Tibial artery (tissue), 4 donors: ENCODE measurements at regions not wholly inside any gene's neighbourhood (a gene's known extent, or its start where the extent isn't known, plus 50 kb on each side); places are given as distances from the start of the nearest gene placed in this dataset.

Experiments used
- DNase-seq, 2 donors: peaks; one replicate each; pipeline ENCODE4 v3.0.0-alpha.2; 2019
- H3K27ac ChIP-seq, 2 donors: fragments of 200-600 bp; sonication (generic) in 1 of 2; 1 replicate in 1 of 2; 2 replicates in 1 of 2; pipeline ENCODE4 v1.5.1; 2018 to 2019; ENCODE audit warnings: mild to moderate bottlenecking in 1 of 2
- H3K27me3 ChIP-seq, 2 donors: fragments of 200-600 bp; sonication (generic) in 1 of 2; one replicate each; pipeline versions ENCODE4 v1.5.1 to v1.6.0; 2016 to 2019
- H3K36me3 ChIP-seq, 3 donors: fragments of 200-600 bp; sonication (generic) in 2 of 3; one replicate each; pipeline ENCODE4 v1.5.1; 2016 to 2019; ENCODE audit warnings: mild to moderate bottlenecking in 2 of 3
- H3K4me1 ChIP-seq, 4 donors: fragments of 200-600 bp; sonication (generic) in 2 of 4; 1 replicate in 3 of 4; 2 replicates in 1 of 4; pipeline ENCODE4 v1.5.1; 2016 to 2019
- H3K4me3 ChIP-seq, 2 donors: fragments of 200-600 bp; sonication (generic) in 1 of 2; 1 replicate in 1 of 2; 2 replicates in 1 of 2; pipeline ENCODE4 v1.5.1; 2018 to 2019; ENCODE audit warnings: mild to moderate bottlenecking in 2 of 2
- H3K9me3 ChIP-seq, 3 donors: fragments of 200-600 bp; sonication (generic) in 1 of 3; one replicate each; pipeline ENCODE4 v1.5.1; 2016 to 2019
- intact Hi-C: fragments of 100-400 bp; cut with DNase I; formaldehyde crosslinking; loops from one replicate; pipeline ENCODE4 v1.15.0; 2023; ENCODE audit warnings: low total_unique reads
- TF ChIP-seq, protein P1 (sequence below), 2 experiments: fragments of 200-600 bp in 1 of 2; fragments of 450-650 bp in 1 of 2; IDR thresholded peaks; one replicate each; pipeline ENCODE4 v1.5.1; 2017 to 2019; ENCODE audit warnings: antibody characterized with exemption in 2 of 2, mild to moderate bottlenecking in 1 of 2, moderate library complexity in 1 of 2

- intact Hi-C loops, result no loop called here
- no peak for DNase-seq
- TF ChIP-seq, protein P1, sequence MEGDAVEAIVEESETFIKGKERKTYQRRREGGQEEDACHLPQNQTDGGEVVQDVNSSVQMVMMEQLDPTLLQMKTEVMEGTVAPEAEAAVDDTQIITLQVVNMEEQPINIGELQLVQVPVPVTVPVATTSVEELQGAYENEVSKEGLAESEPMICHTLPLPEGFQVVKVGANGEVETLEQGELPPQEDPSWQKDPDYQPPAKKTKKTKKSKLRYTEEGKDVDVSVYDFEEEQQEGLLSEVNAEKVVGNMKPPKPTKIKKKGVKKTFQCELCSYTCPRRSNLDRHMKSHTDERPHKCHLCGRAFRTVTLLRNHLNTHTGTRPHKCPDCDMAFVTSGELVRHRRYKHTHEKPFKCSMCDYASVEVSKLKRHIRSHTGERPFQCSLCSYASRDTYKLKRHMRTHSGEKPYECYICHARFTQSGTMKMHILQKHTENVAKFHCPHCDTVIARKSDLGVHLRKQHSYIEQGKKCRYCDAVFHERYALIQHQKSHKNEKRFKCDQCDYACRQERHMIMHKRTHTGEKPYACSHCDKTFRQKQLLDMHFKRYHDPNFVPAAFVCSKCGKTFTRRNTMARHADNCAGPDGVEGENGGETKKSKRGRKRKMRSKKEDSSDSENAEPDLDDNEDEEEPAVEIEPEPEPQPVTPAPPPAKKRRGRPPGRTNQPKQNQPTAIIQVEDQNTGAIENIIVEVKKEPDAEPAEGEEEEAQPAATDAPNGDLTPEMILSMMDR (IDR thresholded peaks at IDR 0.05), result no peak
These were observed 206.1 kb downstream of the KCTD12 start for GRCh38 chr13:76680112-76680511.

DNA sequence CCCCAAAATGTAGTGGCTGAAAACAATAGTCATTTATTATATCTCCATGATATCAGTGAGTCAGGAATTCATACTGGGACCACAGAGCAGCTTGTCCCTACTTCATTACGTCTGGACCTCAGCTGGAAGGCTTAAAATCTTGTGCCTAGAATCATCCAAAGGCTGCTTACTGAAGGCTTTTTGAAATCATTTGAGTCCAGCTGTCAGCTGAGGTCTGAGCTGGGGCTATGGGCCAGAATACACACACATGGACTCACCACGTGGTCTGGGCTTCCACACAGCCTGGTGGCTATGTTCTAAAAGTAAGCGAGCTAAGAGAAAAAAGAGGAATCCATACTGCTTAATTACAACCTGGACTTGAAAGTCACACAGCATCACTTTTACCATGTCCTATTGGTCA, 209.2 kb downstream of the KCTD12 start:
- Histone ChIP-seq H3K9me3 (no peaks in the 10 kb centered on the region), H3K36me3 (no peaks in the 10 kb centered on the region), H3K4me3 (no peak overlapping the region), H3K27me3 (no peaks in the 10 kb centered on the region), H3K27ac (no peak overlapping the region), H3K4me1 (peaks cover 0 to 5% (median 0%) of the 10 kb centered on the region in 4 donors)
- peak; percentile 31 to 74 for DNase-seq
- intact Hi-C loops, result no loop called here
- TF ChIP-seq, protein P1 (IDR thresholded peaks at IDR 0.05), result no peak

More at GRCh38 chr13:76680112-76680511, 206.1 kb downstream of the KCTD12 start:
- Histone ChIP-seq H3K27ac (no peak overlapping the region), H3K36me3 (no peaks in the 10 kb centered on the region), H3K4me3 (no peak overlapping the region), H3K27me3 (no peaks in the 10 kb centered on the region), H3K9me3 (no peaks in the 10 kb centered on the region), H3K4me1 (peaks cover 0 to 5% (median 0%) of the 10 kb centered on the region in 4 donors)

GRCh38 chr13:76672420-76672819, 213.8 kb downstream of the KCTD12 start:
- intact Hi-C loops, result no loop called here
- Histone ChIP-seq H3K36me3 (no peaks in the 10 kb centered on the region), H3K4me1 (peaks cover 0 to 5% (median 0%) of the 10 kb centered on the region in 4 donors), H3K27ac (no peak overlapping the region), H3K4me3 (no peak overlapping the region), H3K9me3 (no peaks in the 10 kb centered on the region), H3K27me3 (no peaks in the 10 kb centered on the region)
- DNase-seq, result no peak
- TF ChIP-seq, protein P1 (IDR thresholded peaks at IDR 0.05), result no peak

DNA sequence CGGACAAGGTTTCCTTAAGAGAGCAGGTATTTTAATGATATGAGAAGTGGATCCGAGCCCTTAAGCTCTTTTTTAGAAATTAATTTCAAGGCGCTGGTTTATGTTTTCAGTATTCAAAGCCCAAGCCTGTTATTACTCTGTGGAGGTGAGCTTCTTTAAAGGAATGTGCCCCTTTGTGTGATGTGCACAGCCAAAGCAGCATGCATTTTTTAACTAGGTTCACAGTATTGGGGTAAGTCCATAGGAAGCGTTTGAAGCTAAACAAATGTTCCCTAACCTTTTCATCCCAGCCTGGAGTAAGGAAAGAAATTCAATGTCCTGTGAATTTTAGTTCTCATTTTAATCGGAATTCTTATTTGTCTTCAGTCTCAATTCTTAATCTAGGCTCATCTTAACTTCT, 217.5 kb downstream of the KCTD12 start:
- Histone ChIP-seq H3K4me1 (peaks cover 0 to 7% (median 3%) of the 10 kb centered on the region in 4 donors), H3K4me3 (no peak overlapping the region), H3K9me3 (no peaks in the 10 kb centered on the region), H3K36me3 (no peaks in the 10 kb centered on the region), H3K27ac (no peak overlapping the region), H3K27me3 (no peaks in the 10 kb centered on the region)
- TF ChIP-seq, protein P1 (IDR thresholded peaks at IDR 0.05), result no peak
- no peak for DNase-seq
- intact Hi-C loops, result no loop called here

- no peak for DNase-seq
- TF ChIP-seq, protein P1 (IDR thresholded peaks at IDR 0.05), result no peak
- Histone ChIP-seq H3K9me3 (no peaks in the 10 kb centered on the region), H3K4me3 (no peak overlapping the region), H3K27me3 (no peaks in the 10 kb centered on the region), H3K36me3 (no peaks in the 10 kb centered on the region), H3K4me1 (peaks cover 0 to 13% (median 6%) of the 10 kb centered on the region in 4 donors), H3K27ac (no peak overlapping the region)
- intact Hi-C loops, result no loop called here
These were observed 218.1 kb downstream of the KCTD12 start for GRCh38 chr13:76668141-76668540.

DNA sequence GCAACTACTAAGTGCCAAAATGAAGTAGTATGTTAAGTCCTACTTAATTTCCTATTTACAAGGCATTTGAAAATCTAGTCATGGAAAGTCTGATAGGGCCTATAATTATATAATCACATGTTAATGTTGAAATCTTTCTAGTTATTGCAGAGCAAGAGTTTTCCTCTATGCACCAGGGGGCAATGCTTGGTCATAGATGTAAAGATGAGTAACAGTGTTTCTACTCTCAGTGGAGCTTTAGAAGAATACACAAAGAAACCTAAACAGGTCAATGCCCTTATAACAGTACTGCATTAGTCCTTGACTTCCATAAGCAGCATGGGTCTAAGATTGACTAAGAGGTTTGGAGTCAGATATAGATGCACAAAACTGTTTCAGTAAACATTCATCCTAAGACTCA, 218.7 kb downstream of the KCTD12 start:
- Histone ChIP-seq H3K4me3 (no peak overlapping the region), H3K36me3 (no peaks in the 10 kb centered on the region), H3K4me1 (peaks cover 0 to 16% (median 7%) of the 10 kb centered on the region in 4 donors), H3K27me3 (no peaks in the 10 kb centered on the region), H3K9me3 (no peaks in the 10 kb centered on the region), H3K27ac (no peak overlapping the region)
- TF ChIP-seq, protein P1 (IDR thresholded peaks at IDR 0.05), result peak in 1 of 2 experiments; percentile 30
- no peak for DNase-seq
- intact Hi-C loops, result no loop called here
